ENCODE measurements at regions not wholly inside any gene's neighbourhood (a gene's known extent, or its start where the extent isn't known, plus 50 kb on each side); places are given as distances from the start of the nearest gene placed in this dataset.

DNA sequence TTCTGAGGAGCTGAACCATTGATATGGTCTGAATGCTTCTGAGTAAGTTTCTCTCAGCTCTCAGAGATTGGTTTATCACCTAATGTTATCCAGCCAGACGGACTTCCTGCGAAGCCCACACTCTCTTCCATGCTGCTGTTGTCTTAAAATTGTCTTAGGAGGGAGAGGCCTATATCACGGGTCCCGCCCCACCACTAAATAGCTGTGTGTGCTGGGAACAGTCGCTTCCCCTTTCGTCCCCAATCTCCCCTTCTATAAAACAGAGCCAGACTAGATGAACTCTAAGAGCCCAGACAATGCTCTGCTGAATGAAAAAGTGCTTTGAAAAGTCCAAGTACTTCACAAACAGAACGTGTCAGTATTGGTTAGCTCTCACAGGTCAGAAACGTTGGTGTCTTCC is 81.4 kb upstream of the AKIP1 start:
- TF ChIP-seq, protein P1, sequence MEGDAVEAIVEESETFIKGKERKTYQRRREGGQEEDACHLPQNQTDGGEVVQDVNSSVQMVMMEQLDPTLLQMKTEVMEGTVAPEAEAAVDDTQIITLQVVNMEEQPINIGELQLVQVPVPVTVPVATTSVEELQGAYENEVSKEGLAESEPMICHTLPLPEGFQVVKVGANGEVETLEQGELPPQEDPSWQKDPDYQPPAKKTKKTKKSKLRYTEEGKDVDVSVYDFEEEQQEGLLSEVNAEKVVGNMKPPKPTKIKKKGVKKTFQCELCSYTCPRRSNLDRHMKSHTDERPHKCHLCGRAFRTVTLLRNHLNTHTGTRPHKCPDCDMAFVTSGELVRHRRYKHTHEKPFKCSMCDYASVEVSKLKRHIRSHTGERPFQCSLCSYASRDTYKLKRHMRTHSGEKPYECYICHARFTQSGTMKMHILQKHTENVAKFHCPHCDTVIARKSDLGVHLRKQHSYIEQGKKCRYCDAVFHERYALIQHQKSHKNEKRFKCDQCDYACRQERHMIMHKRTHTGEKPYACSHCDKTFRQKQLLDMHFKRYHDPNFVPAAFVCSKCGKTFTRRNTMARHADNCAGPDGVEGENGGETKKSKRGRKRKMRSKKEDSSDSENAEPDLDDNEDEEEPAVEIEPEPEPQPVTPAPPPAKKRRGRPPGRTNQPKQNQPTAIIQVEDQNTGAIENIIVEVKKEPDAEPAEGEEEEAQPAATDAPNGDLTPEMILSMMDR (IDR thresholded peaks at IDR 0.05), result no peak
- TF ChIP-seq EZH2 (IDR thresholded peaks at IDR 0.05; ENCODE audit: borderline replicate concordance, insufficient read depth, low read depth, low read length, poor library complexity, severe bottlenecking), result no peak

Data from B cell (primary cell).